ENCODE measurements at regions not wholly inside any gene's neighbourhood (a gene's known extent, or its start where the extent isn't known, plus 50 kb on each side); places are given as distances from the start of the nearest gene placed in this dataset.

- DNase-seq (ENCODE audit: low spot score): no peak
Measured at GRCh38 chr11:116642481-116642880, 130.3 kb downstream of the BUD13 start.

GRCh38 chr11:116641561-116642045, 131.2 kb downstream of the BUD13 start:
- DNase-seq (ENCODE audit: low spot score): no peak

DNA sequence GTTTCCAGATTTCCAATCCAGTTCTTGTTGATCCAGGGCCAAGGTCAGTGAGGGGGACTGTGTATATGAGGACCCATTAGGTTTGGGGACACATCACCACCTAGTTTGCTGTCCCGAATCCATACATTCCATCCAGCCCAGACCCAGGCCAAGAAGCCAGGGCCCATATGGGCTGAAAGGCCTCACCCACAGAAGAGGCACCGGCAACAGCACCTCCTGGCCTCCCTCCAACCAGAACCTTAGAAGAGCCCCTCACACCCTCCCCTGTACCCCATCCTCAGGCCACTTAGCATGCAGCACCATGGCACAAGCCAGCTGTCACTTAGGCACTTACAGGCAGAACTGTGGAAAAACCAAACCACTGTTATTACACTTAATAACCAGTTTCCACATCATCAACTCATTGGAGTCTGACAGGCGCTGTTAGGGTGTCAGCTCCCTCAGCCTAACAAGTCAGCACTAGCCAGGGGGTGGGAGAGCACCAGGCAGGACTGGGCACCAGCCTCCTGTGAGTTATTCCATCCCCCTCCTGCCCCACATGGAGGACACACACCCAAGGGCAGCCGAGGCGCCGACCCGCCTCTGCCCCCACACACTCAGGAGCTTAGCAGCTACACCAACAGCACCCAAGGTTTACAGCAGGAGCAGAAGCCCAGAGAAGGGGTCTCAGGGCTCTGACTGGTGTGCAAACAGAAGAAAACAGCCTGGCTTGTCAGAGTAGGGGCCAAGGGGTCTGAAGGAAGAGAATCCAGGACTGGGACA, 132.0 kb downstream of the BUD13 start:
- no peak for DNase-seq (ENCODE audit: low spot score)

GRCh38 chr11:116638463-116638862, 134.3 kb downstream of the BUD13 start:
- DNase-seq (ENCODE audit: low spot score): no peak

- no peak for DNase-seq (ENCODE audit: low spot score)
Measured at GRCh38 chr11:116637766-116638165, 135.0 kb downstream of the BUD13 start.

DNA sequence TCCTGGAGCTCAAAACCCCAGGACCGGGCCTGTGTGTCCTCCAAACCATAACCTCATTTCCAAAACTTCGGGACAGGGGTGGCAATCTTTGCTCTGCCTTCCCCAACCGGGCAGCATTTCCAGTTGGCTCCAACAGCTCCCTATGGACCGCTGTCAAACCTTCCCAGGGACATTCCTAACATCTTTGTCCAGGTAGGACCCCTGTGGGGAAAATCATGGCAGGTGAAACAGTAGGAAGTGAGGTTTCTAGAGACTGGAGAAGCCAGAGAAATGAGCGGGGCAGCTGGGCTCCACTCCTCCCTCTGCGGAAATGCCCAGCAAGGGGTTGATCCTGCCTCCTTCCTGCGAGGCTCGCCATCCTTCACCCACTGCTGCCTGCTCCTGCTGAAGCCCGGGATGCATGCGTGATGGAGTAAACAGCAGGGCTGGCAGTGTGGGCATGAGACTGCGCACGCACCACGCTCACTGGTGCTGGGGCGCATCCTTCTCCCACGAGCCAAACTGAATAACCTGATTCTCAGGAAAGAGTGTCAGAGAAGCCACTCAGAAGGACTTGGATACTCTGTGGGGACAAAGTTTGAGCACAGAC, 136.4 kb downstream of the BUD13 start:
- DNase-seq (ENCODE audit: low spot score): no peak

- DNase-seq (ENCODE audit: low spot score): no peak
Measured at GRCh38 chr11:116631201-116631600, 141.6 kb downstream of the BUD13 start.

GRCh38 chr11:116618461-116618860, 154.3 kb downstream of the BUD13 start:
- no peak for DNase-seq (ENCODE audit: low spot score)

GRCh38 chr11:116615211-116615865, 157.4 kb downstream of the BUD13 start:
- no peak for DNase-seq (ENCODE audit: low spot score)

GRCh38 chr11:116614306-116615210, 158.2 kb downstream of the BUD13 start:
- DNase-seq (ENCODE audit: low spot score): no peak

- no peak for DNase-seq (ENCODE audit: low spot score)
Measured at GRCh38 chr11:116613206-116613875, 159.4 kb downstream of the BUD13 start.

DNA sequence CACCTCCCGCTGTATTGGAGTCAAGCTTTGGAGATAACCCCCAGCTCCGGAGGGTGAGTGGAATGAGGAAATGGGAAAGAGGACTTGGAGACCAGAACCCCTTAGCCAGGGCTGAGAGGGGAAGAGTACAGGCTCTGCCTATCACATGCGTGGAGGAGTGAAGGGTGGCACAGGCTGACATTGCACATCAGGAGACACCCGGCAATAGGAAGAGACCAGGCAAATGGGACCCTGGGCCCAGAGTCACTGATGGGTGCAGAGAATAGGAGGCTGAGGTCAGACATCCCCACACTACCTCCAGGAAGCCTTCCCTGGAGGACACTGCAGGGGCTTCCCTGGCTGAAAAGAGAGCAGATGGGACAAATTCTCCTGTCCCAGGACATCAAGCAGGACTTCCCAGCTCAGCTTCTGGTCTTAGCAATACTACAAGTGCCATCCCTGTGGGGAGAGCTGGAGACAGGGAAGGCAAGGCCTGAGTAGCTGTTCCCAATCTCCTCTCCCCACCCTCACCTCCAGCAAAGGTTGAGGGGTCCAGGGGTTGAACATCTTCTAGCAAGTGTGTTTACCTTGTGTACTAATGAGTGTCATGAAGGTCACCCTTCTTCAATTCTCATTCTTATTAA, 160.7 kb downstream of the BUD13 start:
- no peak for DNase-seq (ENCODE audit: low spot score)

- DNase-seq (ENCODE audit: low spot score): no peak
Measured at GRCh38 chr11:116610190-116610589, 162.6 kb downstream of the BUD13 start.

DNA sequence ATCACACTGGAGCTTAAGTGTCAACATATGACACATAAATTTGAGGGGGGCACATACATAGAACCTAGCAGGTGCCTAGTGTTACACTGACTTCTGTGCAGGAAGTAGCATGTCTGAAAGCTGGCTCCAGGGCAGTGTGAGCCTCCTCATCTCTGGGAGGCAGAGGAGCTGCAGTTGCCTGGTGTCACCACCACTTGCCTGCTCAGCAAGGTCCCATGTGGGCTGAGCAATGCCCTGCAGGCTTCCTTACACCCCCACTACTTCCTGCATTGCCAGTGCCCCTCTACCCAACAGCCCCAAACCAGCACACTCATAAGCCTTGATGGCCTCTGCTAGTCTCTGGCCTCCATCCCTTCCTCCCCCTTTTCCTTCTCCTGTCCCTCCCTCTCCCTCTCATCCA, 165.8 kb downstream of the BUD13 start:
- no peak for DNase-seq (ENCODE audit: low spot score)

DNA sequence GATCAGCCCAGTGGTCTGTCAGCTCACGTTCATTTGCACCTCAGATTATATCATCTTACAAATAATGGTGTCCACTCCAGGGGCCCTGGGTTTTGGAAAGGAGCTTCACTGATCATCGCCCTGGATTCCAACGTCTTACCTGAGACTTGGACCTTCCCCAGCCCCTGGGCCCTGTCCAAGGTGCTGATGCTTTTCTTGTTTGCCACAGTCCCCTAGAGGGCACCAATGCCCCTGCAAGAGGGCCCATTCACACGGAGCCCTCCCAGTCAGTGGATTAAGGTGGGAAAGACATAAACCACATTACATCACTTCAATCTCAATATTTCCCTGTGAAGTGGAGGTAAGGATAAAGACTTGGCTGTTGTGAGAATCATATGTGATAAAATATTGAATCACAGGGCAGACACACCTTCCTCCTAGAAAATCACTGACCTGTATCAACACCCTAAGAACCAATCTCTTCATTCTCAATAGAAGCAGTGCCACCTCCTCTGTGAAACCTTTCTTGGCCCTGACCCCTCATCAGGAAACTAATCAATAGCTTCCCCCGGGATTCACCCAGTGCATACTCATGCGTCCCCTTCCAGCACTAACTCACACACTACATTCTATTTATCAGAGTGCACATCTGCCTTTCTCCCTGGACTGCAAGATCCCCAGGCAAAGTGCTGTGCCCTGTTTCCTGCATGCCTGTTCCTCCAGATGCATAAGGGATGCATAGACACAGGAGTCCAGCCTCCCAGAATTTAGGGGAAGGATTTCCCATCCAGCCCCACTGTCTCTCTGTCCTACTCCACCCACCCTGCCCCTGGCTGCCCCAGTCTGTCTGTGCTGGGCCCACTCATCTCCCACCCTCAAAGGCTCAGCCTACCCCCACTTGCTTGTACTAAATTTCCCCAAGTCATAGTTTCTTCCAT, 167.0 kb downstream of the BUD13 start:
- DNase-seq (ENCODE audit: low spot score): no peak

DNA sequence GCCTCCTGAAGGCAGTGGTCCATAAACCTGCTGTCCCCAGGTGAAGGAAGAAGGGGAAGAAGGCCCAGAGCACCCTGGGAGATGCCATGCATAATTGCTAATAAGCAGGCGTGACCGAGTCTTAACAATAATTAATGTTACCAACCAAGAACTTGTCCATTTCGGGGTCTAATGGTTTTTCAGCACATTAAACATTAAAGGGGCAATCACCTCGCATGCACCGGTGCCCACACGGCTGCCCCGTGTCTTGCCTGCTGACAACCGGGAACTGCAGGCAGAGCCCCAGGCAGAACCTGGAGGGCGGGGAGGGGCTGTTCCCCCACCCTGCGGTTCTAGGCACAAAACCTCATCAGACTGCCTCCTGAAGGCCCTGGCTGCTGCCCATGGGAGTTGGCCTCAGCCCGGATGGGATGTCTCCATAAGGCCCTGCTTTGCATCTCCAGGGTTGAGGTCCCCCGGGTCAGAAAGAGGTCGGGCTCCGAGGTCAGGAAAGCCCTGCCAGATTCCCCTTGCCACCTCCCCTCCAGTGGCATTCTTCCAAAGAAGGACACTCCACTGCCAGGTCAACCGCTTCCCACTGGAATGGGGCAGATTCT, 169.0 kb downstream of the BUD13 start:
- no peak for DNase-seq (ENCODE audit: low spot score)

DNA sequence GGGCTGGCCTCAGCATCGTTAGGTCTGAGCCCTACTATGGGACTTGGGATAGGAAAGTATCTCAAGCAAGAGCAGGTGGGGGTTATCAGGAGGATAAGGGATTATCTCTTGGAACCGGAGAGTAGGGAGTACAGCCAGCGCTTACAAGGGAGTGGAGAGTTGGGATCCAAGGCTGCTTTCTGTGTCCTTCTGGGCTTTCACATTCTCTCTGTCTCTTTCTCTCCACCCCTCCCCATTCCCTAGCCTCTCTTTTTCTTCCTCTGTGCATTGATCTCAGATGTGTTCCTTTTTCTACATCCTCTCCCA, 170.2 kb downstream of the BUD13 start:
- no peak for DNase-seq (ENCODE audit: low spot score)

GRCh38 chr11:116601814-116602636, 170.8 kb downstream of the BUD13 start:
- DNase-seq (ENCODE audit: low spot score): no peak

DNA sequence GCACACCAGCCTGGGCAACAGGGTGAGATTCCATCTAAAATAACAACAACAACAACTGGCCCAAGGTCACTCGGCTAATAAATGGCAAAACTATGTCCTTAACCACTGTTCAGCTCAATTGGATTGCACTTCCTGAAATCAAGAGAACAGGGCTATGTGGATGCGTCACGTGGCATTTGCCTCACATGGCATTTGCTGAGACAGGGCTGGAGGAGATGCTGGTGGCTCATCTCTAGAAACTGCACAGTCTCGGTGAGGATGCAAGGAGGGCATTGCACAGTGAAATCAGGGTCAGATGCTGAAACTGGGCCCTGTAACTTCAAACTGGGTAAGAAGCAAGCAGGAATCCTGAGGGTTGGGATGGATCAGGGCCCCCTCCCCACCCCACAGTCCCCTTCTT, 171.9 kb downstream of the BUD13 start:
- no peak for DNase-seq (ENCODE audit: low spot score)
